BLaER1 (cell line): ENCODE measurements at regions not wholly inside any gene's neighbourhood (a gene's known extent, or its start where the extent isn't known, plus 50 kb on each side); places are given as distances from the start of the nearest gene placed in this dataset.

Source experiments
- H3K27ac ChIP-seq: shearing (Covaris generic); formaldehyde crosslinking; 2 replicates; pipeline ENCODE4 v1.8.1; 2022
- H3K27me3 ChIP-seq: shearing (Covaris generic); formaldehyde crosslinking; 2 replicates; pipeline ENCODE4 v1.8.1; 2022
- H3K36me3 ChIP-seq: shearing (Covaris generic); formaldehyde crosslinking; 2 replicates; pipeline ENCODE4 v1.8.1; 2022
- H3K4me1 ChIP-seq: shearing (Covaris generic); formaldehyde crosslinking; 2 replicates; pipeline ENCODE4 v1.8.1; 2022
- H3K4me2 ChIP-seq: shearing (Covaris generic); formaldehyde crosslinking; 2 replicates; pipeline ENCODE4 v1.8.1; 2022
- H3K4me3 ChIP-seq: shearing (Covaris generic); formaldehyde crosslinking; 2 replicates; pipeline ENCODE4 v1.8.1; 2022
- H3K9ac ChIP-seq: shearing (Covaris generic); formaldehyde crosslinking; 2 replicates; pipeline ENCODE4 v1.8.1; 2022
- H3K9me3 ChIP-seq: shearing (Covaris generic); formaldehyde crosslinking; 2 replicates; pipeline ENCODE4 v1.8.1; 2022
- H4K20me1 ChIP-seq: shearing (Covaris generic); formaldehyde crosslinking; 2 replicates; pipeline ENCODE4 v1.8.1; 2022
- Cebpa-rat ChIP-seq: shearing (Covaris generic); IDR thresholded peaks from 2 replicates; pipeline ENCODE4 v1.8.1; 2022

DNA sequence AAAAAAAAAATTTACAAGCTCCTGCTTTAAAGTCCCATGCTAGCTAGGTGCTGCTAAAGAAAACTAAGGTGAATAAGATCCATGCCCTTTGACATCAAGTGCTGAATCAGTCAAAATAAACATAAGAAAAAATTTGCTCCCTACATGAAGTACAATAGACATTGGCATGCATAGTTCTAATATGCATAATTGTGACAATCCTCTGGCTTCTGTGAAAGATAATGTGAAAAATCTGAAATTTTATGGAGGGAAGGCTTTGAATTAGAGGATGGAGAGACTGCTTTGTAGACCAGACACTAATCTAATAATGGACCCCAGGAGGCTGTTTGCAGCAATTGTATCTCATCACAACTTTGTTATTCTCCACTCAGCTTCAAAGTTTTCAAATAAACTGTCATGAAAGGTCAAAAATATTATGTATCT, 127.9 kb upstream of the CDK1 start:
- no peak for TF ChIP-seq Cebpa-rat
- Histone ChIP-seq H3K36me3 (no peaks in the 10 kb centered on the region), H3K27ac (no peak overlapping the region), H3K9ac (no peak overlapping the region), H3K4me3 (no peak overlapping the region), H3K4me2 (no peak overlapping the region), H4K20me1 (no peaks in the 10 kb centered on the region), H3K27me3 (no peaks in the 10 kb centered on the region), H3K9me3 (no peaks in the 10 kb centered on the region), H3K4me1 (peaks cover 24% of the 10 kb centered on the region)

DNA sequence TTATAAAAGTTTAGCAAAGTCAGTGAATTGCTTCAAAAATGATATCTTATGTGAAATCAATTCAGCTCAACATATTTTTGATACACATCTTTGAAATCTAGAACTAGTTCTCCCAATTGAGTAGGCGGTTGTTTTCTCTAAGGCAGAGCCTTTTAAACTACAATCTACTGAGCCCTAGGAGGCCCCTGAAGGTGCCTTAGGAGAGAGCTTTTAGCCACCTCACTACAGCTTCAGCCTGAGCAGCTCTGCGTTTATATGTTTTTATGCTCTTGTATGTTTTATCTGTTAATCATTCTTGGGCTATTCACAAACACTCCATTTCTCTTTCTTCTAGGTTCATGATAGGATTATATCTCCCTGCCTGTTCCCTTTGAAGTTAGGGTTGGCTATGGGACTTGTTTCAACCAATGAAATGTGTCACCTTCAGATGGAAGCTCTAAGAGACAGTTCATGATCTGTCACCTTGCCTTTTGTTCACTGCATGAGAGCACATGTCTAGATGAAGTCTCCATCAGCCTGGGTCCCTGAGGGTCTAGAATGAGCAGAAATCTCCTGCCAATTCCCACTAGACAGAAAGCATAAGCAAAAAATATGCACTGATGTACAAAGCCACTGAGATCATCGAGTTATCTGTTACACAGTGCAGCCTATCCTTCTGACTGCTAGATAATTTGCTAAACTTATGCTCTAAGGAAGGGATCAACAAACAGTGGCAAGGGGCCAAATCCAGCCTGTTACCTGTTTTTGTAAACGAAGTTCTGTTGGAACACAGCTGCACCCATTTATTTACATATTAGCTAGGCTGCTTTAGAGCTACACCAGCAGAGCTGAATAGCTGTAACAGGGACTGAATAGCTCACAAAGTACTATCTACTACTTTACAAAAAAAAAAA, 128.5 kb upstream of the CDK1 start:
- H3K36me3 ChIP-seq: no peaks in the 10 kb centered on the region
- peaks cover 24% of the 10 kb centered on the region for H3K4me1 ChIP-seq
- no peaks in the 10 kb centered on the region for H3K27me3 ChIP-seq
- H3K27ac ChIP-seq: no peak overlapping the region
- TF ChIP-seq Cebpa-rat: no peak
- no peak overlapping the region for H3K4me2 ChIP-seq
- no peak overlapping the region for H3K9ac ChIP-seq
- no peaks in the 10 kb centered on the region for H4K20me1 ChIP-seq
- H3K9me3 ChIP-seq: no peaks in the 10 kb centered on the region
- H3K4me3 ChIP-seq: no peak overlapping the region

DNA sequence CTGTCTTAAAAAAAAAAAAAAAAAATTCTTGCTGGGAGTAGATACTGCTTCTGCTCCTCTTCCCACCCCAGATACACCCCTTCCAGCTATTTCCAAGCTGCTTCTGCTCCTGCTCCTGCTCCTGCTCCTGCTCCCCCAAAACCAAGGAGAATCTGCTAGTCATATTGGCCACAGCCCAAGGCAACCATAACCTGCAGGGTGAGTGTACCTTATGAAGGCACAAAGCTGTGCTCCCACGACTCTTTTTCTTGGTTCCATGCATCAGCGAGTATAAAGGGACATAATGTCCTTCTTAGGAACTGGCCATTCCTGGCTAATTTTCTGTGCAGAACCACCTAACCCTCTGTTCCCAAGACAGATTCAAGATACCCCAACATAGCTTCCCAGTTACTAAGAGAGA, 129.5 kb upstream of the CDK1 start:
- Histone ChIP-seq H3K9ac (no peak overlapping the region), H3K4me1 (peaks cover 24% of the 10 kb centered on the region), H3K4me3 (no peak overlapping the region), H4K20me1 (no peaks in the 10 kb centered on the region), H3K27ac (no peak overlapping the region), H3K4me2 (no peak overlapping the region), H3K36me3 (no peaks in the 10 kb centered on the region), H3K9me3 (no peaks in the 10 kb centered on the region), H3K27me3 (no peaks in the 10 kb centered on the region)
- no peak for TF ChIP-seq Cebpa-rat

DNA sequence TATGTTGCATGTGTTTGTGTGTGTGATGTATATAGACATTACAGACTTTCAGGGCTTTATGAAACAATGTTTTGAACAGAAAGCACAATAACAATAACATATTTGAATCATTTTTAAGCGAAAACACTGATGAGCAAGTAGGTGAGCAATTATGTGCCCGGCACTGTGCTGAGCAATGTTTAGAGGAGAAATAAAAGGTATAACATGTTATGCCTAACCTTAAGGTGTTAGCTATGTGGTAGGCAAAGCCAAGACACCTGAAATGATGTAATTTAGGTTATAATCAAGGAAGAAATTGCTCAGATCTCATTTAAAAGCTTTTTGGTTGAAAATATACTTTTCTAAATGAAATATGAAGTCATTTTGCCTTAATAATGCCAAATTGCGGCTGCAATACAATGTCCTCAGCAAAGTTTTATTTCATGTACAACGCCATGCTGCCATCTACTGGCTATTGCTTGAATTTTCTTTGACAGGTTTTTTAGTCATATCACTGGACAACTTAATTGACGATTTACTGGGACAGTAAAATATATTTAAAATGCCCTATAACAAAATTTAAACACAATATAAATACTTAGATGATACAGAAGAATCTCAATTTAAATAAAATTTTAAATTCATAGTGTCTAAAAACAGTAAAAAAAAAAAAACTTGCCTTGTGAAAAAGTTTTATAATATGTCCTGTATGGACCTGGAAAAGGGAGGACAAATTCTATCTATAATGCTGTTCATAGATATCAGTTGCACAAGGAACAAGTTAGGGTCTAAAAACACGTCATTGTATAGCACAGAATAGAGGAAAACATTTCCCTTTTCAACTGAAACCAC, 131.1 kb upstream of the CDK1 start:
- Histone ChIP-seq H3K27ac (no peak overlapping the region), H3K4me3 (no peak overlapping the region), H4K20me1 (no peaks in the 10 kb centered on the region), H3K36me3 (no peaks in the 10 kb centered on the region), H3K9ac (no peak overlapping the region), H3K9me3 (no peaks in the 10 kb centered on the region), H3K4me1 (peaks cover 16% of the 10 kb centered on the region; the same call in 1 of the 2 replicates), H3K4me2 (no peak overlapping the region), H3K27me3 (no peaks in the 10 kb centered on the region)
- TF ChIP-seq Cebpa-rat: no peak

DNA sequence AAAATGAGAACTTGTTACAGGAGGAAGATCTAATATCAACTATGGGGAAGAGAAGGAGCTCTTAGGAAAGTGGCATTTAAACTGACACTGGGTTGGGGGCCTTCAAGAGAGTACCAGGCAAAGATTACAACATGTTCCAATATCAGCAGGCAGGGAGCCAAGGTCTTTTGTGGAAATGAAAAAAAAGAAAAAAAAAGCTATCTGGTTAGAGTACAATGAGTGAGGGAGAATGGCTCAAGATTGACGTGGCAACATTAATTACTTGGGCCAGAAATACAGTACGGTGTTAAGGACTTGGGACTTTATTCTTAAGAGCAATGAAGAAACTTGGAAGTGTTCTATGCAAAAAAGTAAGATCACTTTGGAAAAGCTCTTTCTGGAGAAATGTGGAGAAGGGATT, 132.3 kb upstream of the CDK1 start:
- no peak for TF ChIP-seq Cebpa-rat
- Histone ChIP-seq H4K20me1 (no peaks in the 10 kb centered on the region), H3K9ac (no peak overlapping the region), H3K4me2 (no peak overlapping the region), H3K4me3 (no peak overlapping the region), H3K27me3 (no peaks in the 10 kb centered on the region), H3K36me3 (no peaks in the 10 kb centered on the region), H3K4me1 (peaks cover 7% of the 10 kb centered on the region; the same call in 1 of the 2 replicates), H3K9me3 (no peaks in the 10 kb centered on the region), H3K27ac (no peak overlapping the region)

DNA sequence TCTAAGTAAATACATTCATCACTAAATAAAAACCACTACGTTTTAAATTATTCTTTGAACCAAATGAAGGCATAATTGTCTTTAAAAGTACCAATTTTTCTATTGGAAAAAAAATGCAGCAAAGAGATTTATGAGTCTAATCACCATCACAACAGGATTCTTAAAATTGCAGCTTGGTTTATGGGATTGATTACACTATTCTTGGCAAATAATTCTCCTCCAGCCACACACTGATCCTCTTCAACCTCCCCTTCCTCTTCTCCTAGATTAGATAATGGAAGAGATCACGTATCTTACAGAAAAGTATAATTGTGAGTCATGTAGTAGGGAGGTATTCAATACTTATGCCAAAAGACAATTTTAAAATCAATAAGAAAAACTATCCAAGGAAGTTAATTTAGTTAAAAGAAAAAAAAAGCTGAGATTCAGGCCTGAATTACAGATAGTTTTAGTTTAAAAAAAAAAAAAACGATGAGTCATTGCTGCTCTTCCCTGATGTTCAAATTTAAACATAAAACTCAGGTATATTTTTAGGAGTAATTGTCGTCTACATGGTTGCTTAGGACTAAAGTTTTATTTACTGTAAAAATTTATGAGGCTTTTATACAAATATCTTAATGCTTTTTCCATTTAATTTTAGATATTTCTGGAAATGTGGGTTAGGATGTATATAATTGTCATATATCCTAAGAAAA, 133.7 kb upstream of the CDK1 start:
- H3K4me2 ChIP-seq: no peak overlapping the region

DNA sequence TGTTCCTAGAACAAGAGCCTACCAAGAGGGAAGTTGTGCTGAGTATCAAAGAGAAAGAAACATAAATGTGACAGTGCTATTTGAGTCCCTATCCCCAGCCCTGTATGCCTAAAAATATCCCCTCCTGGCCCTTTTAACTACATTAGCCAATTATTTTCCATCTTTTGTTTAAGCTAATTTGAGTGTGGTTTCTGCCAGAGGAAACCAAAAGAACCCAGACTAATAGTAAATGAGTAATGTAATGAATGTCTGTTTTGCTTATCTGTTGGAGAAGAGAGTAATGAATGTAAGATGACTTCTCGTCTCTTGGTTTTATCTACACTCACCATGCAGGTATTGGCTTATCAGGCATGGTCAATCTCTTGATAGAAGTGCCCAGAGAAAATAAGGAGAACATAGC, 134.4 kb upstream of the CDK1 start:
- Histone ChIP-seq H3K4me1 (no peaks in the 10 kb centered on the region), H3K36me3 (no peaks in the 10 kb centered on the region), H3K27me3 (no peaks in the 10 kb centered on the region), H3K4me2 (no peak overlapping the region), H4K20me1 (no peaks in the 10 kb centered on the region), H3K4me3 (no peak overlapping the region), H3K9me3 (no peaks in the 10 kb centered on the region), H3K9ac (no peak overlapping the region), H3K27ac (no peak overlapping the region)
- TF ChIP-seq Cebpa-rat: no peak

More for the DNA sequence above, 133.7 kb upstream of the CDK1 start:
- Histone ChIP-seq H3K4me1 (no peaks in the 10 kb centered on the region), H3K4me3 (no peak overlapping the region), H3K27me3 (no peaks in the 10 kb centered on the region), H3K27ac (no peak overlapping the region), H3K36me3 (no peaks in the 10 kb centered on the region), H4K20me1 (no peaks in the 10 kb centered on the region), H3K9me3 (no peaks in the 10 kb centered on the region), H3K9ac (no peak overlapping the region)
- no peak for TF ChIP-seq Cebpa-rat

DNA sequence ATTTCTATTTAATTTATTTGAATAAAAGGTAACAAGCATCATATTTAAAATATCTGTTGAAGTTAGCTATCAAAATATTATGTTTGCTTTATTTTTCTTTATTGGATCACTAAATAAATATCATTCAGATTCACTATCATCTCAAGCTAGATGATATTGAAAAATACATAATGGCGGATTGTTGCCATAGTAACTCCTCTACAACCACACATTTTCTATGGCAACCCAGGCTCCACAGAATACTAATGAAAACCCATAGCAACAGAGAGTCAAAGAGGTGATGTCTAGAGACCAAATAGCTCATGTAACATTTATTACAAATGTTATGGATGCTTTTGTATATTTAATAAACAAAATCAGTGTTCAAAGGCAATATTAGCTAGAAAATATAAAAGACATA, 148.9 kb upstream of the CDK1 start:
- no peak overlapping the region for H3K27ac ChIP-seq
- H3K27me3 ChIP-seq: no peaks in the 10 kb centered on the region
- H3K9ac ChIP-seq: no peak overlapping the region
- no peak overlapping the region for H3K4me2 ChIP-seq
- no peaks in the 10 kb centered on the region for H3K4me1 ChIP-seq
- H3K9me3 ChIP-seq: no peaks in the 10 kb centered on the region
- no peak overlapping the region for H3K4me3 ChIP-seq
- H3K36me3 ChIP-seq: no peaks in the 10 kb centered on the region
- no peaks in the 10 kb centered on the region for H4K20me1 ChIP-seq
- TF ChIP-seq Cebpa-rat: no peak

DNA sequence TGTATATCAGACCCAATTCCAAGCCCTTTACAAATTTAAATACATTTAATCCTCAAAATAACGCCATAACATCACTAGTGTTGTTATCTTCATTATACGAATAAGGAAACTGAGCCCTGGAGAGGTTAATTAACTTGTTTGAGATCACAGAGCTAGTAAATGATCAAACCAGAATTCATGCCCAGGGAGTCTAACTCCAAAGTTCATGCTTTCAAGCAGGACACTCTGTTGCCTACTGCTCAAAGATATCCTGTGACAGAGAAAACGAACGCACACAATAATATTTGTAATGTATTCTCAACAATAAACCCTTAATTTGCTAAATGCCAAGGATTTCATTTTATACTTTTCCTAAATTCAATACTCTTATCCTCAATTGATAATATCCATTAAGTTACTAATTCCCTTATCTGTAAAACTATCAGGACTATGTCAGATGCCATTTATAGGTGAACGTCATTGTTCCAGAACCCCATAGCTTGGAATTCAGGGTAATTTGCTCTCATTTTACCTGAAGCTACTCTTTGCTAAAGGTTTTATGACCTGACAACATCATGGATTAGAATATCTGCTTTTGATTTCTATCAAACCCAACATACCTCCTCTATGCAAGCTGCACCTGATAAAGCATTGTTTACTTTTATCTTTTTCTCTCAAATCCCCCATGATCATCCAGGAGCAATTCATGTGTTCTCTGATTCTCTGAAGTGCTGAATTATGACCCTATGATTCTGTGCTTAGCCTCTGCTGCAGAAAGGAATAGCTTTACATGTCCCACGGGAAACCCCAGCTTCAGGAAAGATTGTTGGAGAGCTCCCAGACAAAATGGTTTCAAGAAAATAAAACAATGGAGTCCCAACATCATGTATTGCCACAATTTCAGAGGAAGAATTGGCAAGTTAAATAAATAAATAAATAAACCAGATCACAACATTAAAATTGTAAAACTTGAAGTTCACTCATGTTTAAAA, 150.2 kb upstream of the CDK1 start:
- no peaks in the 10 kb centered on the region for H3K9me3 ChIP-seq
- no peak overlapping the region for H3K27ac ChIP-seq
- no peak overlapping the region for H3K4me3 ChIP-seq
- no peaks in the 10 kb centered on the region for H3K36me3 ChIP-seq
- no peaks in the 10 kb centered on the region for H4K20me1 ChIP-seq
- no peak for TF ChIP-seq Cebpa-rat
- no peaks in the 10 kb centered on the region for H3K27me3 ChIP-seq
- no peak overlapping the region for H3K9ac ChIP-seq
- H3K4me1 ChIP-seq: no peaks in the 10 kb centered on the region
- H3K4me2 ChIP-seq: no peak overlapping the region
